Superior temporal gyrus (tissue), 1 donor: ENCODE measurements at regions not wholly inside any gene's neighbourhood (a gene's known extent, or its start where the extent isn't known, plus 50 kb on each side); places are given as distances from the start of the nearest gene placed in this dataset.

Source experiments
- DNase-seq: peaks from one replicate; pipeline ENCODE4 v3.0.0-alpha.2; 2016; ENCODE audit errors: extremely low spot score

- DNase-seq = no peak
These were observed 457.7 kb upstream of the SYT1 start for GRCh38 chr12:78406828-78407227.

GRCh38 chr12:78407722-78408121 is 456.9 kb upstream of the SYT1 start:
- no peak for DNase-seq

GRCh38 chr12:78414071-78414470 is 450.5 kb upstream of the SYT1 start:
- no peak for DNase-seq

- peak; percentile 52 for DNase-seq
These were observed 445.7 kb upstream of the SYT1 start for GRCh38 chr12:78418919-78419318.

GRCh38 chr12:78419513-78419912 is 445.1 kb upstream of the SYT1 start:
- DNase-seq = no peak

- no peak for DNase-seq
These were observed 443.6 kb upstream of the SYT1 start for GRCh38 chr12:78420991-78421390.

GRCh38 chr12:78430551-78430950 is 434.0 kb upstream of the SYT1 start:
- no peak for DNase-seq

- no peak for DNase-seq
These were observed 432.6 kb upstream of the SYT1 start for GRCh38 chr12:78431931-78432330.

- DNase-seq = no peak
These were observed 424.9 kb upstream of the SYT1 start for GRCh38 chr12:78439666-78440065.

GRCh38 chr12:78441737-78442453 is 422.7 kb upstream of the SYT1 start:
- no peak for DNase-seq

- DNase-seq = no peak
These were observed 422.1 kb upstream of the SYT1 start for GRCh38 chr12:78442454-78442801.

- DNase-seq = no peak
These were observed 418.0 kb upstream of the SYT1 start for GRCh38 chr12:78446555-78446954.

- no peak for DNase-seq
These were observed 417.2 kb upstream of the SYT1 start for GRCh38 chr12:78447373-78447772.

- DNase-seq = peak; percentile 49
These were observed 415.9 kb upstream of the SYT1 start for GRCh38 chr12:78448692-78449091.

GRCh38 chr12:78455991-78456390 is 408.6 kb upstream of the SYT1 start:
- DNase-seq = no peak

- no peak for DNase-seq
These were observed 406.6 kb upstream of the SYT1 start for GRCh38 chr12:78457938-78458337.

GRCh38 chr12:78470354-78471195 is 394.0 kb upstream of the SYT1 start:
- DNase-seq = peak; percentile 63

GRCh38 chr12:78473136-78473535 is 391.4 kb upstream of the SYT1 start:
- DNase-seq = no peak

- DNase-seq = no peak
These were observed 391.0 kb upstream of the SYT1 start for GRCh38 chr12:78473561-78473960.

- DNase-seq = no peak
These were observed 380.7 kb upstream of the SYT1 start for GRCh38 chr12:78483767-78484315.

GRCh38 chr12:78489990-78490389 is 374.6 kb upstream of the SYT1 start:
- no peak for DNase-seq

- DNase-seq = no peak
These were observed 373.7 kb upstream of the SYT1 start for GRCh38 chr12:78490861-78491260.

- no peak for DNase-seq
These were observed 369.7 kb upstream of the SYT1 start for GRCh38 chr12:78494911-78495310.
